ENCODE measurements at regions not wholly inside any gene's neighbourhood (a gene's known extent, or its start where the extent isn't known, plus 50 kb on each side); places are given as distances from the start of the nearest gene placed in this dataset.

DNA sequence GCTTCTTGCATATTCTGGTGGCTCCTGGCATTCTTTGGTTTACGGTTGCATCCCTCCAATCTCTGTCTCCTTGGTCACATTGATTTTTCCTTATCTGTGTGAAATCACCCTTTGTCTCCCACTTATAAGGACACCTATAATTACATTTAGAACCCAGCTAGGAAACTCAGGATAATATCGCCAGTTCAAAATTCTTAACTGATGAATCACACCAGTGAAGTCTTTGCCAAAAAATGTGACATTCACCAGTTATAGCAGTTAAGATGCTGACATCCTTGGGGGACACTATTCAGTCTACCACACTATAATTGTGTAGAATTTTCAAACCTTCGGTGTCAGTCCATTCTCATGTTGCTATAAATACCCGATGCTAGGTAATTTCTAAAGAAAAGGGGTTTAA is 320.2 kb downstream of the TMX3 start:
- TF ChIP-seq HNF4G (IDR thresholded peaks at IDR 0.05): no peak
- no peak for TF ChIP-seq ATF3 (IDR thresholded peaks at IDR 0.05)
- TF ChIP-seq, protein P1, sequence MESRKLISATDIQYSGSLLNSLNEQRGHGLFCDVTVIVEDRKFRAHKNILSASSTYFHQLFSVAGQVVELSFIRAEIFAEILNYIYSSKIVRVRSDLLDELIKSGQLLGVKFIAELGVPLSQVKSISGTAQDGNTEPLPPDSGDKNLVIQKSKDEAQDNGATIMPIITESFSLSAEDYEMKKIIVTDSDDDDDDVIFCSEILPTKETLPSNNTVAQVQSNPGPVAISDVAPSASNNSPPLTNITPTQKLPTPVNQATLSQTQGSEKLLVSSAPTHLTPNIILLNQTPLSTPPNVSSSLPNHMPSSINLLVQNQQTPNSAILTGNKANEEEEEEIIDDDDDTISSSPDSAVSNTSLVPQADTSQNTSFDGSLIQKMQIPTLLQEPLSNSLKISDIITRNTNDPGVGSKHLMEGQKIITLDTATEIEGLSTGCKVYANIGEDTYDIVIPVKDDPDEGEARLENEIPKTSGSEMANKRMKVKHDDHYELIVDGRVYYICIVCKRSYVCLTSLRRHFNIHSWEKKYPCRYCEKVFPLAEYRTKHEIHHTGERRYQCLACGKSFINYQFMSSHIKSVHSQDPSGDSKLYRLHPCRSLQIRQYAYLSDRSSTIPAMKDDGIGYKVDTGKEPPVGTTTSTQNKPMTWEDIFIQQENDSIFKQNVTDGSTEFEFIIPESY (IDR thresholded peaks at IDR 0.05): no peak
- no peak for TF ChIP-seq FOXA1 (IDR thresholded peaks at IDR 0.05)
- TF ChIP-seq EGR1 (IDR thresholded peaks at IDR 0.05; ENCODE audit: low read depth in 2 of 2): no peak
- no peak overlapping the region for H3K9ac ChIP-seq (ENCODE audit: low read depth in 1 of 2, low read length in 2 of 2)
- no peaks in the 10 kb centered on the region for H3K27me3 ChIP-seq (ENCODE audit: control insufficient read depth in 4 of 4, insufficient read depth in 4 of 4, low read length in 3 of 4)
- no peaks in the 10 kb centered on the region for H3K36me3 ChIP-seq (ENCODE audit: control insufficient read depth in 4 of 4, insufficient read depth in 3 of 4, low read depth in 1 of 4, low read length in 3 of 4)
- H3K27ac ChIP-seq (ENCODE audit: low read depth in 1 of 2, low read length in 2 of 2): no peak overlapping the region
- H3K4me1 ChIP-seq (ENCODE audit: control insufficient read depth in 4 of 4, insufficient read depth in 4 of 4, low read length in 3 of 4): no peaks in the 10 kb centered on the region
- no peak overlapping the region for H3K4me3 ChIP-seq (ENCODE audit: low read depth in 1 of 3, low read length in 3 of 3)
- DNase-seq (ENCODE audit: low spot score): no peak
- H3K9me3 ChIP-seq (ENCODE audit: control insufficient read depth in 4 of 4, low read length in 3 of 4): peaks cover 0 to 2% (median 0%) of the 10 kb centered on the region in 4 donors
- WGBS: 75% methylated on average over 4 of the region's 4 CpGs

DNA sequence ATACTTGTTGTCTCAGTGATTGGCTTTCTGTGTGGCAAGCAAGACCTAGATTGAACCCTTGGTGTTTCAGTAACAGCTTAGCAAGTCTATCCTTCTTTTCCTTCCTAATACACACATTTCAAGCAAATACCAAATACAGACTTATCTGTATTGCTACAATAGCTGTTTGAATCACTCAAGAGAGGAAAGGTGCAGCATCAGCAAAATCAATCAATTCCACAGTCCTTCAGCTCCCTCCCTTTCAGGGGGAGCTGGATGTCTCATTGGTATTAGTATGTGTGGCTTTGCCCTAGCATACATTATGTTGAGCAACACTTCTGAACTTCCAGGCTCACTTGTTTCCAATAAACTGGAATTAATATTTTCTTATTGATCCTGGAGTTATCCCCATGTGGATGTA is 323.1 kb downstream of the TMX3 start:
- Histone ChIP-seq H3K27ac (ENCODE audit: low read depth in 1 of 2, low read length in 2 of 2) (no peak overlapping the region), H3K9ac (ENCODE audit: low read depth in 1 of 2, low read length in 2 of 2) (no peak overlapping the region), H3K4me3 (ENCODE audit: low read depth in 1 of 3, low read length in 3 of 3) (no peak overlapping the region), H3K36me3 (ENCODE audit: control insufficient read depth in 4 of 4, insufficient read depth in 3 of 4, low read depth in 1 of 4, low read length in 3 of 4) (no peaks in the 10 kb centered on the region), H3K27me3 (ENCODE audit: control insufficient read depth in 4 of 4, insufficient read depth in 4 of 4, low read length in 3 of 4) (no peaks in the 10 kb centered on the region), H3K9me3 (ENCODE audit: control insufficient read depth in 4 of 4, low read length in 3 of 4) (peaks cover 0 to 2% (median 0%) of the 10 kb centered on the region in 4 donors), H3K4me1 (ENCODE audit: control insufficient read depth in 4 of 4, insufficient read depth in 4 of 4, low read length in 3 of 4) (no peaks in the 10 kb centered on the region)
- no peak for DNase-seq (ENCODE audit: low spot score)
- TF ChIP-seq CTCF (IDR thresholded peaks at IDR 0.05; ENCODE audit: low read depth, low read length, missing input control) (no peak), YY1 (IDR thresholded peaks at IDR 0.05) (no peak), EGR1 (IDR thresholded peaks at IDR 0.05; ENCODE audit: low read depth in 2 of 2) (no peak), ATF3 (IDR thresholded peaks at IDR 0.05) (no peak), FOXA1 (IDR thresholded peaks at IDR 0.05) (no peak), SP1 (IDR thresholded peaks at IDR 0.05) (no peak), RXRA (IDR thresholded peaks at IDR 0.05) (no peak), FOXA2 (IDR thresholded peaks at IDR 0.05) (no peak), RAD21 (IDR thresholded peaks at IDR 0.05) (no peak), HNF4G (IDR thresholded peaks at IDR 0.05) (no peak), NR2F2 (IDR thresholded peaks at IDR 0.05) (no peak), HNF4A (conservative IDR thresholded peaks at IDR 0.05) (no peak), TAF1 (conservative IDR thresholded peaks at IDR 0.05) (no peak), GABPA (IDR thresholded peaks at IDR 0.05 in 1 of 2, conservative IDR thresholded peaks at IDR 0.05 in 1 of 2) (no peak), JUND (IDR thresholded peaks at IDR 0.05) (no peak)
- TF ChIP-seq, protein P2, sequence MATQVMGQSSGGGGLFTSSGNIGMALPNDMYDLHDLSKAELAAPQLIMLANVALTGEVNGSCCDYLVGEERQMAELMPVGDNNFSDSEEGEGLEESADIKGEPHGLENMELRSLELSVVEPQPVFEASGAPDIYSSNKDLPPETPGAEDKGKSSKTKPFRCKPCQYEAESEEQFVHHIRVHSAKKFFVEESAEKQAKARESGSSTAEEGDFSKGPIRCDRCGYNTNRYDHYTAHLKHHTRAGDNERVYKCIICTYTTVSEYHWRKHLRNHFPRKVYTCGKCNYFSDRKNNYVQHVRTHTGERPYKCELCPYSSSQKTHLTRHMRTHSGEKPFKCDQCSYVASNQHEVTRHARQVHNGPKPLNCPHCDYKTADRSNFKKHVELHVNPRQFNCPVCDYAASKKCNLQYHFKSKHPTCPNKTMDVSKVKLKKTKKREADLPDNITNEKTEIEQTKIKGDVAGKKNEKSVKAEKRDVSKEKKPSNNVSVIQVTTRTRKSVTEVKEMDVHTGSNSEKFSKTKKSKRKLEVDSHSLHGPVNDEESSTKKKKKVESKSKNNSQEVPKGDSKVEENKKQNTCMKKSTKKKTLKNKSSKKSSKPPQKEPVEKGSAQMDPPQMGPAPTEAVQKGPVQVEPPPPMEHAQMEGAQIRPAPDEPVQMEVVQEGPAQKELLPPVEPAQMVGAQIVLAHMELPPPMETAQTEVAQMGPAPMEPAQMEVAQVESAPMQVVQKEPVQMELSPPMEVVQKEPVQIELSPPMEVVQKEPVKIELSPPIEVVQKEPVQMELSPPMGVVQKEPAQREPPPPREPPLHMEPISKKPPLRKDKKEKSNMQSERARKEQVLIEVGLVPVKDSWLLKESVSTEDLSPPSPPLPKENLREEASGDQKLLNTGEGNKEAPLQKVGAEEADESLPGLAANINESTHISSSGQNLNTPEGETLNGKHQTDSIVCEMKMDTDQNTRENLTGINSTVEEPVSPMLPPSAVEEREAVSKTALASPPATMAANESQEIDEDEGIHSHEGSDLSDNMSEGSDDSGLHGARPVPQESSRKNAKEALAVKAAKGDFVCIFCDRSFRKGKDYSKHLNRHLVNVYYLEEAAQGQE (IDR thresholded peaks at IDR 0.05): no peak
- TF ChIP-seq, protein P1 (IDR thresholded peaks at IDR 0.05): no peak

All from liver (tissue), 8 donors.